ENCODE measurements at regions not wholly inside any gene's neighbourhood (a gene's known extent, or its start where the extent isn't known, plus 50 kb on each side); places are given as distances from the start of the nearest gene placed in this dataset.
A peak's percentile ranks its signal among the peaks of the same experiment; 100 is the strongest.

DNA sequence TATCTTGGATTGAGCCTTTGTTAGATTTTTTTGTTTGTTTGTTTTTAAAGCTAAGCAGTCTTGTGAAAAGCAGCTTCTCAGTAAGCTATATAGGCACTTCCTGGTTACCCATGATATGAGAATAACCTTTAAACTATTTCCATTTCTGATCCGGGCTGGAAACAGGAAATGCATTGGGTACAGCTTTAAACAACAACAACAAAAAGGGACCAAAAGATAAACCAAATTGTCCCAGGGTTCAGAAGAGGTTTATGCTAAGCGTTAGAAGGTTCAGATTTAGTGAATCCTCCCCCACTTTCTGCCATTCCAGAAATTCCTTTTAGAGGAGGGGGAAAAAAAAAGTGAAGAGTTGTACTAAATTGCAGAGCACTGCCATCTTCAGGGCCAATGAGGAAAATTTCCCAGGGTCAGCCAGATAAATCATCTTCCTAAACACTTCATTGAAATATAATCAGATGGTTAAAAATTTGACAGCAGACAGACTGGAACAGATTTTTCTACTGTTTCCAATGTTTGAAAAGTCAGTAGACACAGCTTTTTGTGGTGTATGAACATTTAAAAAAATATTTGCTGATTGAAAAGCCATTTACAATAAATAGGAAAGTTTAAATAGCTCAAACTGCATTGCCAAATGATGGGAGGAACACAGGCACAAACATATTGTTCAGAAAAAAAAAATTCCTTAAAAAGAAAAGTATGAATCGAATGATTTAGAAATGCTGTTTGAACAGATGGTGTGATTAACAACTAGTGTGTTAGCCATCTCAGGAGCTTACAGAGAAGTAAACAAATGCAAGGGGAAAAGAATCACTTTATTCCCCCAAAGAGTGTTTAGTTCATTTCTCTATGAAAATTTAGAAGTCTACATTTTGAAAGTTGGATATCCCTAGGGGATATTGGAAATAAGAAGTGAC lies 189.9 kb upstream of the TANK start:
- peak; percentile 89 for TF ChIP-seq RAD21 (IDR thresholded peaks at IDR 0.05; ENCODE audit: low read depth)
- no peak for TF ChIP-seq EP300 (IDR thresholded peaks at IDR 0.05; ENCODE audit: borderline replicate concordance)
- TF ChIP-seq TEAD4 (IDR thresholded peaks at IDR 0.05) = peak; percentile 79
- 0 out of 2 replicates have a peak, but pooled peaks have one; percentile 38 for TF ChIP-seq FOXM1 (IDR thresholded peaks at IDR 0.05; ENCODE audit: borderline replicate concordance, low read depth)

DNA sequence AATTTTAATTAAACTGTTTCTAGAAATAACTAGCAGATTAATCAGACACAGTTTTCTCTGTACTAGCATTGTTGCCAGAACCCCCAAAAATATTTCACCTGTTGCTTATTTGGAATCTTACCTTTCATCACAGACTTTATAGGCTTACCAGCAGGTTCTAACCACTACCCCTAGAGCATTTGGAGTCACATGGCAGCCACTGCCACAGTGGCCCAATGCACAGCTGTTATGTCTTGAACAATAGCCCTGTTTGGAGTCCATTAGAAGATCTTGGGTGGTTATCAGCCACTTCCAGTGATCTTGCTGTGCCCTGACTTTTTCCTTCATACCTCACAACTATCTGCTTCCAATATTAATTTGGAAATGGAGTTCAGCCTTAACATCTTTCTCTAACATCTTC lies 186.2 kb upstream of the TANK start:
- TF ChIP-seq TAF1 (IDR thresholded peaks at IDR 0.05; ENCODE audit: low read depth) = no peak
- TF ChIP-seq CREB1 (IDR thresholded peaks at IDR 0.05; ENCODE audit: low read depth) = no peak
- TF ChIP-seq TCF12 (IDR thresholded peaks at IDR 0.05; ENCODE audit: low read depth) = no peak
- no peak for TF ChIP-seq CEBPB (IDR thresholded peaks at IDR 0.05)
- no peak for TF ChIP-seq EP300 (IDR thresholded peaks at IDR 0.05; ENCODE audit: borderline replicate concordance)
- no peak for TF ChIP-seq YY1 (IDR thresholded peaks at IDR 0.05; ENCODE audit: low read depth)
- no peak for TF ChIP-seq TEAD4 (IDR thresholded peaks at IDR 0.05)
- TF ChIP-seq FOXM1 (IDR thresholded peaks at IDR 0.05; ENCODE audit: borderline replicate concordance, low read depth) = no peak
- TF ChIP-seq RAD21 (IDR thresholded peaks at IDR 0.05; ENCODE audit: low read depth) = no peak
- TF ChIP-seq NFIC (IDR thresholded peaks at IDR 0.05) = no peak
- TF ChIP-seq MAX (IDR thresholded peaks at IDR 0.05) = no peak
- no peak for TF ChIP-seq ZBTB7A (IDR thresholded peaks at IDR 0.05; ENCODE audit: low read depth)
- no peak for TF ChIP-seq USF1 (IDR thresholded peaks at IDR 0.05)
- TF ChIP-seq EGR1 (IDR thresholded peaks at IDR 0.05) = no peak
- TF ChIP-seq, protein P1, sequence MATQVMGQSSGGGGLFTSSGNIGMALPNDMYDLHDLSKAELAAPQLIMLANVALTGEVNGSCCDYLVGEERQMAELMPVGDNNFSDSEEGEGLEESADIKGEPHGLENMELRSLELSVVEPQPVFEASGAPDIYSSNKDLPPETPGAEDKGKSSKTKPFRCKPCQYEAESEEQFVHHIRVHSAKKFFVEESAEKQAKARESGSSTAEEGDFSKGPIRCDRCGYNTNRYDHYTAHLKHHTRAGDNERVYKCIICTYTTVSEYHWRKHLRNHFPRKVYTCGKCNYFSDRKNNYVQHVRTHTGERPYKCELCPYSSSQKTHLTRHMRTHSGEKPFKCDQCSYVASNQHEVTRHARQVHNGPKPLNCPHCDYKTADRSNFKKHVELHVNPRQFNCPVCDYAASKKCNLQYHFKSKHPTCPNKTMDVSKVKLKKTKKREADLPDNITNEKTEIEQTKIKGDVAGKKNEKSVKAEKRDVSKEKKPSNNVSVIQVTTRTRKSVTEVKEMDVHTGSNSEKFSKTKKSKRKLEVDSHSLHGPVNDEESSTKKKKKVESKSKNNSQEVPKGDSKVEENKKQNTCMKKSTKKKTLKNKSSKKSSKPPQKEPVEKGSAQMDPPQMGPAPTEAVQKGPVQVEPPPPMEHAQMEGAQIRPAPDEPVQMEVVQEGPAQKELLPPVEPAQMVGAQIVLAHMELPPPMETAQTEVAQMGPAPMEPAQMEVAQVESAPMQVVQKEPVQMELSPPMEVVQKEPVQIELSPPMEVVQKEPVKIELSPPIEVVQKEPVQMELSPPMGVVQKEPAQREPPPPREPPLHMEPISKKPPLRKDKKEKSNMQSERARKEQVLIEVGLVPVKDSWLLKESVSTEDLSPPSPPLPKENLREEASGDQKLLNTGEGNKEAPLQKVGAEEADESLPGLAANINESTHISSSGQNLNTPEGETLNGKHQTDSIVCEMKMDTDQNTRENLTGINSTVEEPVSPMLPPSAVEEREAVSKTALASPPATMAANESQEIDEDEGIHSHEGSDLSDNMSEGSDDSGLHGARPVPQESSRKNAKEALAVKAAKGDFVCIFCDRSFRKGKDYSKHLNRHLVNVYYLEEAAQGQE (IDR thresholded peaks at IDR 0.05; ENCODE audit: low read depth) = no peak

DNA sequence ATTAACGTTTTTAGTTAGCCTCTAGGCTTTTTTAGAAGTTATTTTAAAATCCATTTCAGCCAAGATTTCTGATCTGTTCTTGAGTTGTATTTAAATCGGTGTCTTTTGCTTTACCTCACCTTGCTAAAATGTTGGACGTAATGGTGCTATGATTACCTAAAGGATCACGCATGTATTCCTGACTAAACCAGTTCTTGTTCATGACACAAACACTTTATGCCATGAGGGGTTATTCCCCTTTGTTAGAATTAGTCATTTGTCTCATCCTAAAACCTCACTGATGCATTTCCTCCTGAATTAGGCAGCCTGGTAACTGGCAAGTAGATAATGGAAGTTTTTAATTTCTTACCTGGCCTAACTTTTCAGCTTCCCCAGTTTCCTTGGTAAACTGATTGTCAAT lies 185.4 kb upstream of the TANK start:
- TF ChIP-seq CREB1 (IDR thresholded peaks at IDR 0.05; ENCODE audit: low read depth) (no peak), FOXM1 (IDR thresholded peaks at IDR 0.05; ENCODE audit: borderline replicate concordance, low read depth) (no peak), EGR1 (IDR thresholded peaks at IDR 0.05) (no peak), USF1 (IDR thresholded peaks at IDR 0.05) (no peak), CEBPB (IDR thresholded peaks at IDR 0.05) (no peak), RAD21 (IDR thresholded peaks at IDR 0.05; ENCODE audit: low read depth) (no peak), TCF12 (IDR thresholded peaks at IDR 0.05; ENCODE audit: low read depth) (no peak), YY1 (IDR thresholded peaks at IDR 0.05; ENCODE audit: low read depth) (no peak), TAF1 (IDR thresholded peaks at IDR 0.05; ENCODE audit: low read depth) (no peak), TEAD4 (IDR thresholded peaks at IDR 0.05) (no peak), NFIC (IDR thresholded peaks at IDR 0.05) (no peak), EP300 (IDR thresholded peaks at IDR 0.05; ENCODE audit: borderline replicate concordance) (no peak), ZBTB7A (IDR thresholded peaks at IDR 0.05; ENCODE audit: low read depth) (no peak), MAX (IDR thresholded peaks at IDR 0.05) (no peak)
- TF ChIP-seq, protein P1 (IDR thresholded peaks at IDR 0.05; ENCODE audit: low read depth) = no peak

DNA sequence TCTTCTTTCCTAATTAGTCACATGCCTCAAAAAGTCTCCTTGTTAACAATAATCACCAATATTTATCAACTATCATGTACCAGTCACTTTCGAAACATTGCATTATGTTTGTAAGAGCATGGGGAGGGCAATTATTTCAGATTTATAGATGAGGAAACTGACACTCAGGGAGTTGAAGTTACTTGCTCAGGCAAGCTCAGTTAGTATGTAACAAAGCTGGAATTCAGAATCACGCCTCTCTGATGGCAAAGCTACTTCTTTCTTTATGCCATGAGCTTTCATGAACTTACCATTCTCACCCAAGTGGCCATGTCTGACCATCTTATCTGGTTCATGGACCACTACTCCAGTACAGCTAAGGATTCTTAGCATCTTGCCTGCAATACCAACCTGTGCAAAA lies 183.4 kb upstream of the TANK start:
- TF ChIP-seq EGR1 (IDR thresholded peaks at IDR 0.05) (no peak), TCF12 (IDR thresholded peaks at IDR 0.05; ENCODE audit: low read depth) (no peak), CEBPB (IDR thresholded peaks at IDR 0.05) (no peak), USF1 (IDR thresholded peaks at IDR 0.05) (no peak)
- TF ChIP-seq, protein P1 (IDR thresholded peaks at IDR 0.05; ENCODE audit: low read depth) = no peak

Data from Ishikawa (cell line).